A673 (cell line): ENCODE measurements at regions not wholly inside any gene's neighbourhood (a gene's known extent, or its start where the extent isn't known, plus 50 kb on each side); places are given as distances from the start of the nearest gene placed in this dataset.

ENCODE experiments used
- BruUV-seq: library from RNA; stranded (reverse); fragments of 400-500 nt; replicated peaks from 2 replicates; lab custom pipeline; 2021; lab: Mats Ljungman, UMichigan
- CTCF ChIA-PET: fragments of 300-600 bp; sonication (Branson Sonifier 250); formaldehyde crosslinking; loops from one replicate; lab custom pipeline; 2022; ENCODE audit warnings: antibody characterized with exemption; lab: Charles Lee
- POLR2A ChIA-PET: fragments of 300-600 bp; sonication (Branson Sonifier 250); formaldehyde crosslinking; loops from one replicate; lab custom pipeline; 2022; ENCODE audit warnings: antibody characterized with exemption; ENCODE audit not compliant: low non-redundant PET; lab: Charles Lee
- DNase-seq: peaks from one replicate; pipeline ENCODE4 v3.0.0-alpha.2; 2015; ENCODE audit warnings: low spot score
- H3K27ac ChIP-seq: fragments of 200-600 bp; sonication (generic); 2 replicates; pipeline ENCODE4 v1.5.1; 2016; ENCODE audit warnings: mixed run types, low read depth, mild to moderate bottlenecking, mixed read lengths, antibody characterized with exemption, low read length; ENCODE audit not compliant: poor library complexity, severe bottlenecking
- H3K27me3 ChIP-seq: fragments of 200-600 bp; sonication (generic); replicated peaks from 2 replicates; pipeline ENCODE4 v1.6.1; 2017; ENCODE audit warnings: mixed run types, low read depth, mild to moderate bottlenecking, mixed read lengths, antibody characterized with exemption, low read length; ENCODE audit not compliant: insufficient read depth, poor library complexity
- H3K36me3 ChIP-seq: fragments of 200-600 bp; sonication (generic); 2 replicates; pipeline ENCODE4 v1.6.1; 2016; ENCODE audit warnings: mixed run types, mild to moderate bottlenecking, mixed read lengths, antibody characterized with exemption, low read length; ENCODE audit not compliant: insufficient read depth, poor library complexity, severe bottlenecking
- H3K4me1 ChIP-seq: fragments of 200-600 bp; sonication (generic); 2 replicates; pipeline ENCODE4 v1.6.1; 2017; ENCODE audit warnings: mixed run types, mild to moderate bottlenecking, mixed read lengths, antibody characterized with exemption, low read length; ENCODE audit not compliant: insufficient read depth, poor library complexity, severe bottlenecking
- H3K4me3 ChIP-seq: fragments of 200-600 bp; sonication (generic); 2 replicates; pipeline ENCODE4 v1.5.1; 2016; ENCODE audit warnings: low read depth, mixed run types, mild to moderate bottlenecking, mixed read lengths, low read length; ENCODE audit not compliant: poor library complexity, severe bottlenecking
- H3K9me3 ChIP-seq: fragments of 200-600 bp; sonication (generic); 2 replicates; pipeline ENCODE4 v1.6.1; 2016; ENCODE audit warnings: mixed run types, low read depth, mild to moderate bottlenecking, mixed read lengths, antibody characterized with exemption, low read length; ENCODE audit not compliant: poor library complexity, severe bottlenecking
- CTCF ChIP-seq: fragments of 300-800, 200-600 bp; sonication (generic); conservative IDR thresholded peaks from 2 replicates; pipeline ENCODE4 v1.5.1; 2017; ENCODE audit warnings: low read depth, mild to moderate bottlenecking, antibody characterized with exemption, low read length, moderate library complexity, mixed read lengths
- EZH2 ChIP-seq: fragments of 200-600 bp; sonication (generic); IDR thresholded peaks from 2 replicates; pipeline ENCODE4 v1.6.1; 2017; ENCODE audit warnings: borderline replicate concordance, low read depth, mild to moderate bottlenecking, mixed read lengths, antibody characterized with exemption, low read length; ENCODE audit not compliant: poor library complexity, severe bottlenecking
- intact Hi-C: fragments of 100-400 bp; cut with micrococcal nuclease; formaldehyde crosslinking; loops from one replicate; pipeline ENCODE4 v1.10.0; 2022; ENCODE audit not compliant: unreplicated experiment

- DNase-seq = no peak
- Histone ChIP-seq H3K36me3 (no peaks in the 10 kb centered on the region), H3K4me3 (no peak overlapping the region), H3K9me3 (no peaks in the 10 kb centered on the region), H3K4me1 (peaks cover 20% of the 10 kb centered on the region), H3K27ac (no peak overlapping the region), H3K27me3 (no peaks in the 10 kb centered on the region)
- TF ChIP-seq EZH2 (no peak), CTCF (no peak)
- intact Hi-C loops = no loop called here
- ChIA-PET POLR2A (no interaction called here), CTCF (no interaction called here)
- no TSS peak for BruUV-seq
Observed at GRCh38 chr2:181821049-181821448, 70.5 kb upstream of the ITPRID2 start.

GRCh38 chr2:181822097-181822496 lies 69.4 kb upstream of the ITPRID2 start:
- ChIA-PET CTCF (no interaction called here), POLR2A (no interaction called here)
- intact Hi-C loops = no loop called here
- no peak for TF ChIP-seq CTCF
- TF ChIP-seq EZH2 = no peak
- no peaks in the 10 kb centered on the region for H3K36me3 ChIP-seq
- peaks cover 21% of the 10 kb centered on the region for H3K4me1 ChIP-seq
- no peak overlapping the region for H3K27ac ChIP-seq
- no peak overlapping the region for H3K4me3 ChIP-seq
- no peaks in the 10 kb centered on the region for H3K9me3 ChIP-seq
- H3K27me3 ChIP-seq = no peaks in the 10 kb centered on the region
- no TSS peak for BruUV-seq
- DNase-seq = no peak

GRCh38 chr2:181823405-181823804 lies 68.1 kb upstream of the ITPRID2 start:
- POLR2A ChIA-PET = no interaction called here
- Histone ChIP-seq H3K36me3 (no peaks in the 10 kb centered on the region), H3K27ac (no peak overlapping the region), H3K27me3 (no peaks in the 10 kb centered on the region), H3K9me3 (no peaks in the 10 kb centered on the region), H3K4me3 (no peak overlapping the region), H3K4me1 (peaks cover 9% of the 10 kb centered on the region)
- BruUV-seq = no TSS peak
- TF ChIP-seq CTCF = no peak
- no peak for TF ChIP-seq EZH2
- CTCF ChIA-PET = no interaction called here
- intact Hi-C loops = no loop called here
- DNase-seq = no peak
